Uterus (tissue), 2 donors: ENCODE measurements at regions not wholly inside any gene's neighbourhood (a gene's known extent, or its start where the extent isn't known, plus 50 kb on each side); places are given as distances from the start of the nearest gene placed in this dataset.

Experiments
- CTCF ChIP-seq, 4 experiments: fragments of 200-600 bp in 2 of 4; fragments of 450-650 bp in 2 of 4; sonication (generic) in 2 of 4; IDR thresholded peaks; one replicate each; pipeline ENCODE4 v1.5.1; 2016 to 2019; ENCODE audit warnings: antibody characterized with exemption in 4 of 4, mild to moderate bottlenecking in 2 of 4, moderate library complexity in 1 of 4
- POLR2A ChIP-seq, 2 donors: fragments of 450-650 bp; IDR thresholded peaks; one replicate each; pipeline ENCODE4 v1.6.1; 2016; ENCODE audit warnings: antibody characterized with exemption in 2 of 2, mild to moderate bottlenecking in 1 of 2, moderate library complexity in 1 of 2

- TF ChIP-seq CTCF (IDR thresholded peaks at IDR 0.05) (no peak), POLR2A (IDR thresholded peaks at IDR 0.05) (no peak)
Measured at GRCh38 chr14:53495846-53496343, 342.8 kb upstream of the DDHD1 start.
